RPMI8226 (cell line): ENCODE measurements at regions not wholly inside any gene's neighbourhood (a gene's known extent, or its start where the extent isn't known, plus 50 kb on each side); places are given as distances from the start of the nearest gene placed in this dataset.

Experiments
- DNase-seq: peaks from one replicate; pipeline ENCODE4 v3.0.0-alpha.2; 2015

DNA sequence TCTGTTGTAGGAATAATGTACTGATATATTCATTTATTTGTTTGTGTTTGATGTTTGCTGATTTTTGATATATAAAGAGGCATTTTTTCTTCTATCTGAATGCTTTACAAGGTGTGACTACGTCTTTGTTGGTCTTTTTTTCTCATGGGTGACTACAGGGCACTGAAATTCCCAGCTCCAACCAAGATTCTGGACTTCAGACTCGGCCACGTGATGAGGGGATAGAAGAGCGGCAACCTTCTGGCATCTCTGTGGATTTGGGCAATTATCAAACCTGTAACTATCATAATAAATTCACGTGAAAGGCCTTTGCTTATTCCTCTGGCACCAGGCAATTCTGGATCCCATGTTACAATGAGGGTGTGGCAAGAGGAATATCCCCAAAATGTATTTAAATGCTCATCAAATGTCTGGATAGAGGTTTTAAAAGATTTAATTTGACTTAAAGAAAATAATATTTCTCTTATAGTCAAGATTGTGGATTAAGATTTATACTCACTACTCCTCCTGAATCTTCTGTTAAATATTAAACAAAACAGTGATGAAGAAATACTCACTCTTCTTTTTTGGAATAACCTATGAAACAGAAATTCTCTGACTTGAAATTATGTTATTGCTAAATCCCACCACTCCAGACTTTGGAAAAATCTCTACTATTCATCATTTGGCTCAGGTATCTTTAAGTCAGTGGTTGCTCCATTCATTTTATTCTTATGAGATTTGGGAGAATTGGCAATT lies 276.3 kb downstream of the GPR37 start:
- DNase-seq = no peak

DNA sequence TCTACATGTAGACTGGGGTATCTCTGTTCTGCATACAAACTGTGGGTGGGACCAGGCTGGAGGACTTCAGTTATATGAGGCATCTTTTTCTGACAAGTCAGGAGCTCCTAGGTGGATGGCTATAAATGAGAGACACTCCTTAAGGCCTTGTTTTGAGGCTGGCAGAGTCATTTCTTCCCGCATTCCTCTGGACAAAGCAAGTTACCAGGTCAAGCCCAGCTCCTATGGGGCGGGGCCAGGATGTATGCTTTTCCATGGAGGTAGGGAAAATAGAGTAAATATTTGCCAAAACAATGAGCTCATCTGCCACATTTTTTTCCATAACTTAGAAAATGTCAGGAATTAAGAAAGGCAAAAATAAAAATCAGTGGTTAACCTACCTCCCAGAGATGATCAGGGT lies 283.4 kb downstream of the GPR37 start:
- DNase-seq = no peak

GRCh38 chr7:124480821-124481290 lies 284.7 kb downstream of the GPR37 start:
- DNase-seq = no peak

- DNase-seq = no peak
Observed at GRCh38 chr7:124480036-124480820, 285.4 kb downstream of the GPR37 start.

DNA sequence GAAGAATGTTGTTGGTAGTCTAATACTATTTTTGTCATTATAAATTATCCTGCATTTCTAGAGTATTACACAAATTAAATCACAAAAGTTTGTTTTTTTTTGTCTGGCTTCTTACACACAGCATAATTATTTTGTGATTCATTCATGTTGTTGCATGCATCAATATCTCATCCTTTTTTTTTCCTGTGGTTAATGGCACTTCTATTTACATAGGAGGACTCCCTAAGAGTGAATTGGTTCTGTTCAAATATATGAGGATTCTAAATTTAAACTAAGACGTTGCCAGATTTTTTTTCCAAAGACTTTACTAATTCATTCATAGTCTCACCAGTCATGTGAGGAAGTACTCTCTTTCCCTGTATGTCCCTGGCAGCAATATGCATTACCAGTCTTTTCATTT lies 303.3 kb downstream of the GPR37 start:
- no peak for DNase-seq

GRCh38 chr7:124460555-124460954 lies 305.0 kb downstream of the GPR37 start:
- no peak for DNase-seq

DNA sequence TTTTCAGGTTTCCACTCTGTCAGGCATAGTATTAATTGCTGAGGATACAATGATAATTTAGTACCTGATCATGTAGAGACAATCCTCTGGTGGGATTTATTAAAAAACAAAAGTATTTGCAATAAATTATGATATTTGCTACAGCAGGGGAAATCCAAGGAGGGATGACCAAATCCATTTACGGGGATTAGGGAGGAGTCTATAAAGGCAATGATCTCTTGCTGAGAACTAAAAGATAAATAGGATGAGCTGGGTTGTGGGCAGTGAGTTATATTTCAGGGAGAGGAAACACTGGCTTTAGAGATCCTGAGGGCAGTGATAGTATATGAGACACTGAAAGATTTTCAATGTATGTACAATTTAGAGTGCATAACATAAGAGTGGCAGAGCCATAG lies 305.5 kb downstream of the GPR37 start:
- DNase-seq = no peak

DNA sequence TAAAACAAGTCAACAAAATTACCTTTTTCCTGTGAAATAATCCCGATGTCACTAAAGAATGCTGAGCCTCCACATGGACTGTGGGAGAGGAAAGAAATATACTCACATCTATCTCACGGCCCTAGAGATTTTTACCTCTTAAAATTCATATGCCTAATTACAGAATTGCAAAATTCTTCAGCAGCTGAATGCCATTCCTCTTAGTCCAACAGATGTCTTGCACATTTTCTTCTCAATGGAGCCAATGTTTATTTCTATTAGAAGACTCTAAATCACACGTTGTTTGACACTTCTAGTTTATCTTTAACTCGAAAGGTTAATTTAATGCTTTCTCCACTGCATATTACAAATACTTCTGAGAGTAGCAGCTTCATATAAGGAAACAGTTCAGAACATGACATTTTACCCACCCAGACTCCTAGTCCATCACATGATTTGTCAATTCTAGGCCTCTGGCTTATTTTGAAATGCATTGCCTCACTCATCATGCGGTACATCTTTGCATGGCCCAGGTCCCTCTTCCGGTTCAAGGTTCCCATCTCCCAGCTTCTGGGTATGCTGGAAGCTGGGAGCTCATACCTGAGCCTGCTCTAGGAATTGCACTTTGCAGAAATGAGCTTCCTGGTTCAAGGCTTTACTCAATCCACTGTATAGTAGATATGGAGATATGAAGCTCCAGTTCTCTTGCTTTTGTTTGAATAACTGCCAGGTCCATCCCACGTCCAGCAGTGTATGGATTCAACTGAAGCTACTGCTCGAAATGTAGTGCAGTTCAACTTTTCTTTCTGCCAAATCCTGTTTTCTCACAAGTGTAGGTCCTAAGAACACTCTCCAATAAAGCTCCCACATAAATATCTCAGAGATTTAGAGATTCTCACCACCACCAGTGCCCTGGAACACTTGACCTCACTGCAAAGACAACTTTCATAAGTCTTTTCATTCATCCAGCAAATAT lies 306.2 kb downstream of the GPR37 start:
- DNase-seq = no peak

DNA sequence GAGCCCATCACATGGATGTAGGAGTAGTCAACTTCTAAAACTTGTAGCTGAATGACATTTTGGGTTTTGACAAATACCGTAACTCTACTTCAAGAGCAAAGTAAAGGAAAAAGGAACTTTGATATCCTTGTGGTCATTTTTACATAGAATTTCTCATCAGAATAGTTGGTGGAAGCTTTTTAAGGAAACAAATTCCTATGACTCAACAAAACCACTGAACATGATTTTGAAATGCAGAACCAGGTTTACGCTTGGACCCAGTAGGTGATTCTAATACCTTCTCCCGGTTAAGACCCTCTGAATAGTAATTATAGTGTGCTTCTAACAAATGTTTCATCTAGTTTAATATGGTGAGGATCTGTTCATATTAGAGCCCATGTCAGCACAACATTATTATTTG lies 307.8 kb downstream of the GPR37 start:
- DNase-seq = no peak

GRCh38 chr7:124456286-124456685 lies 309.3 kb downstream of the GPR37 start:
- no peak for DNase-seq

DNA sequence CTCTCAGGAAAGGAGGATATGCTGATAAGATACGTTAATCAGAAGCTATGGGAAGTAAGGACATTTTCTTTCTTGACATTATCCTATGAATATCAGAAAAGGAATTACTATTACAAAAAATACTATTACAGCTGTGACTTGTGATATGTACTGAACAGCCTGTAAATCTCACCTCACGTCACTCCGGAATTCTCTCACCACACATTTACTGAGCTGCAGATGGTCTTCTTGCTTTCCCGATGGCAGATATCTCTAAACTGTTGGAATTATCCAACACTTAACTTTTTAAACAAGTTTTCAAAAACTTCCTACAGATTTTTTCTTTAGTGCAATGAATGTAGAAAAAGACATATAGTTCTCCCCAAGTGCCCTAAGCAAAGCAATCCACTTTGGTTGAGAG lies 313.4 kb downstream of the GPR37 start:
- no peak for DNase-seq

- DNase-seq = no peak
Observed at GRCh38 chr7:124449896-124450295, 315.7 kb downstream of the GPR37 start.

DNA sequence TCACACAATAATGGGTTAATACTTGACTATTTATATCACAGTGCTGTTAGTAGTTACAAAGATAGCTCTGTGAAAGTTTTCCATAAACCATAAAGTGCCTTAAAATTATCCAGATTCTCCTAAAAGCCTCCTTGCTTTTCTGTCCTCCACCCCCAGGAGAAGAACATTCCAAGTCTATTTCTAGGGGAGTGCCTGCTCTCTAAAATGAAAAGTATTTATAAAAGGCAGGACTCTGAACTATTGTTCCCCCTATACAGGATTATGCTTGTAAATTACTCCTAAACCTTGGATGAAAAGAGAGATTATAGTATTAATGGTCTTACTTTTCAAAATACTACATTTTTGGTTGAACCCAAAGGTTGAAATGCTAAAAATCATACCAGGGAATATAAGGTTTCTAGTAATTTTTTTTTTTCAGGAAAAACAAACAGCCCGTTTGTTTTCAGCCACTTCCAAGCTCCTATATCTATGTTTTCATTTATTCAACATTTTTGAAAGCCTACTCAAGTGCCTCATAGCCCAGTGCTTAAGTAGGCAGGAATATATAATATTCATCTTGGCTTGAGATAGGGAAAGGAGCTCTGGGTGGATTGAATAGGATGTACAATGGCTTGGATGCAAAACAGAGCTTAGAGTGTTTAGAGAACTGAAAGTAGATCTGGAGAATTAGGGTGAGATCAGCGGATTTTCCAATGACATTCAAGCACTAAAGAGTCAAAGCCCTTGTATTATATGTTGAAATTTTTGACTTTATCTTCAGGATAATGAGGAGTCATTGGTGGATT lies 320.7 kb downstream of the GPR37 start:
- no peak for DNase-seq

DNA sequence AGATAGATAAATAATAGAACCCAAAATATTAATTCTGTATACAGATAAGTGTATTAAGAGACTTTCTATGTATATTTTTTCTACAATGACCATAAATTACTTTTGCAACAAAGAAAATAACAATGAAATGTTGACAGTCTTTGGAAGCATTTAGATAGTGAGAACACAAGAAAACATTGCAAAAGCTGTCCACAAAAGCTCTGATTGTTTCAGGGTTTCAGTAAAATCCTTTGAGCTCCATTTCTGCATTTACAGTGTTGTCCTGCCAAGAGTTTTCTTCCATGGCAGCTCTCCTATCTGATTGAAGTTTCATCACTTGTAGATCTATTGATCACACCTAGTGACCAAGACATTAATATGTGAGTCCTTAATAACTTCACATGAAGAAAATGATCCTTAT lies 321.8 kb downstream of the GPR37 start:
- no peak for DNase-seq

DNA sequence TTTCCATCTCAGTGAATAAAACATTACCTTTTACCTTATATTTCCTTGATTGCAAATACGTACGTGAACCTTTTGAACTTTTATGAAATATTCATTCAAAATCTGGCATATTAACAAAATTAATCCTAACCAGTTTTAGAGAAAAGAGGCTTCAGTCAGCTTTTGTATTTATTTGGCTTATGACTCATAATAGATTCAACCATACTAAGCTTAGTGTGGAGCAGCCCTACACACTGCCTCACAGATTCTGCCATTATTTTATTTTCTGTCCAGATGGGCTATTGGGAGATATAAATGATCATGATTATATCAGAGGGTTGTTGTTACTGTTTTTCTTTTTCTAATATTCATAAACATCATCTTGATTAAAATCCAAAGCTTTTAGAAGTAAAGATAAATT lies 325.5 kb downstream of the GPR37 start:
- no peak for DNase-seq

DNA sequence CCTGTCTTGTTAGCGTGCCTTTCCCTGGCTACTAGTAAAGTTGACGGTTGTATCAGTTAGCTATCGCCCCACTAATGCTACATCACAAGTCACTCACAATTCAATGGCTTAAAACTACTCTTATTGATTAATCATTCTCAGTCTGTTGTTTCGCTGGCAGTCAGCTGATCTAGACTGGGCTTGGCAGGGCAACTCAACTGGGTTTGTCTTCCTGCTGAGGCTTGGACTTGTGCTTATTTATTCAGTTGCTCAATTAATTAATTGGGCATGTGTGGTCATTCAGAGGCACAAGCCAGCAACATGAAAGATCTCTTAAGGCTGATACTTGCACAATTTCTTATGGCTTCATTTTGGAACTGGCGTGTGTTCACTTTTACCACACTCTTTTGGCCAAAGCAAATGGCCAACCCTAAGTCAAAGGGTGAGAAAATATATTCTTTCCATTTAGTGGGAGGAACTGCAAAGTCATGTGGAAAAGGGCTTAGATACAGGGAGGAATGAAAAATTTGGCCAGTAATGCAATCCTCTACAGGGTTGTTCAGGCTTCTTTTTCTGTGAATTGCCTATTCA lies 333.5 kb downstream of the GPR37 start:
- DNase-seq = no peak

DNA sequence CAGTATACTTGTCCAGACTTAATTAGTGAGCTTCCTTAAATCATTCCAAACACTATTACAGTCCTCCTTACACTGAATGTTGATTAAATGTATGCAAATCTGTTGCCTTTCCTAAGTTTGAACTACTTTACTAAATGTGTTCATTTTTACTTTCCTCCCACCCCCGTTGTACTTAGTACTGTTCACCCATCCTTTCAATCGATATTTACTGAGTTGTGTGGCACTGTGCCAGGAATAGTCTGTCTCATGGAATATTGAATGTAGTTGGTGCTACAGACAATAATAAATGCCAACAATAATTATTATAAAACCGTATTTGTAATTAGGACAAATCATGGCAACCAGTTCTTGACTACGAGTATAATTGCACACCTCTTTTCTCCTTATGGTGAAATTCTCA lies 335.7 kb downstream of the GPR37 start:
- DNase-seq = no peak

DNA sequence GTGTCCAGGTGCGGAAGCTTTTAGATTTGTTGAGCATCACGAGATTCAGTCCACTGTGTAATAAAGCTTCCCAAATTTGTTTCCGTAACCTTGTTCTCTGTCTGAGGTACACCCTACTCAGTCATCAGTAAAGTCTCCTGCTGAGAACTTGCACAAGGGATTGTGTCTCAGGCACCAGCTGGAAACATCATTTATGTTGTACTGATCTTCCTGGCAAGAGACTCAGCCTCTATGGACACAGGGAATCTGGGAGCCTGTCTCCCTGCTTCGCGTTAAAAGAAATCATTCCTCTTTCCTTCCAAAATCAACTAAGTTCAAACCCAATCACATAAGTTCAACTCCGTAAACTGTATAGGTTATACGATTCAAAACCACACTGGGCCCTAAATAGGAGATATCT lies 336.8 kb downstream of the GPR37 start:
- no peak for DNase-seq

GRCh38 chr7:124426621-124427020 lies 339.0 kb downstream of the GPR37 start:
- no peak for DNase-seq

GRCh38 chr7:124423863-124424262 lies 341.7 kb downstream of the GPR37 start:
- DNase-seq = no peak

DNA sequence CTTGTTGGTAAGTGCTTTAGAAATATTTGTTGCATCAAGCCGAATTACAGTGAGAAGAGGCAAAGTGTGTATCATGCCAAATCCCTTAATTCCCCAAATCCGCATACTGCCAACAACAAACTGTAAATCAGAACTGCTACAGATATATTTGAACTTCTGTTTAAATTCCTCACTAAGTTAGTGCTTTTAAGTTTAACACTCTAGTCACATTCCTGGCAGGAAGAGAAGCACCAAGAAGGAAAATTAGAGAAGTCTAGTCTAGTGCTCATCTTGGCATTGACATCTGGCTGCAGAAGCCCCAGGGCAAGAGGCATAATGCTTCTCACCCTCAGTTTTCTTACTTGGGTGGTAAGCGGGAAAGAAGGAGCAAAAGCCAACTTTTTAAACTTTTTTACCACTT lies 343.5 kb downstream of the GPR37 start:
- DNase-seq = no peak

- DNase-seq = no peak
Observed at GRCh38 chr7:124420367-124420766, 345.2 kb downstream of the GPR37 start.
